Activated naive CD8-positive, alpha-beta T cell treated with anti-CD3 and anti-CD28 coated beads, Interleukin-2, amount 10 ng/mL, durations not matched to agents 7 days and 5 days (primary cell): ENCODE measurements at regions not wholly inside any gene's neighbourhood (a gene's known extent, or its start where the extent isn't known, plus 50 kb on each side); places are given as distances from the start of the nearest gene placed in this dataset.

Experiments
- ATAC-seq: fragments of 150-1000 bp; cut with Tn5 transposase; one replicate; pipeline ENCODE4 v1.10.0; 2021; ENCODE audit warnings: low read depth, moderate library complexity
- POLR2A ChIA-PET: fragments of 350-600 bp; sonication (Branson Sonifier 250); formaldehyde crosslinking; loops from one replicate; lab custom pipeline; 2021; ENCODE audit warnings: antibody characterized with exemption; lab: Charles Lee
- DNase-seq: peaks from one replicate; pipeline ENCODE4 v3.0.0; 2021
- H3K27ac Mint-ChIP-seq: one replicate; pipeline ENCODE4 v1.8.0; 2022; ENCODE audit warnings: mild to moderate bottlenecking, mixed read lengths
- H3K27me3 Mint-ChIP-seq: one replicate; pipeline ENCODE4 v1.8.0; 2022; ENCODE audit warnings: mild to moderate bottlenecking, moderate library complexity, mixed read lengths
- H3K36me3 Mint-ChIP-seq: one replicate; pipeline ENCODE4 v1.8.0; 2021; ENCODE audit warnings: mild to moderate bottlenecking, mixed read lengths
- H3K4me1 Mint-ChIP-seq: one replicate; pipeline ENCODE4 v1.8.0; 2021; ENCODE audit warnings: mixed read lengths
- H3K4me3 Mint-ChIP-seq: one replicate; pipeline ENCODE4 v1.8.0; 2022; ENCODE audit warnings: mild to moderate bottlenecking, moderate library complexity, mixed read lengths
- H3K9me3 Mint-ChIP-seq: one replicate; pipeline ENCODE4 v1.8.0; 2021; ENCODE audit warnings: mixed read lengths

GRCh38 chr13:81714513-81714912 is 1373.6 kb upstream of the SPRY2 start:
- Mint-ChIP-seq H3K36me3 (no peaks in the 10 kb centered on the region), H3K27ac (no peak overlapping the region), H3K4me1 (no peaks in the 10 kb centered on the region), H3K4me3 (no peak overlapping the region), H3K9me3 (peaks cover 4% of the 10 kb centered on the region), H3K27me3 (no peaks in the 10 kb centered on the region)
- ATAC-seq (no peak), DNase-seq (no peak)
- POLR2A ChIA-PET = no interaction called here

GRCh38 chr13:81713201-81713600 is 1372.3 kb upstream of the SPRY2 start:
- POLR2A ChIA-PET = no interaction called here
- no peaks in the 10 kb centered on the region for H3K4me1 Mint-ChIP-seq
- H3K27me3 Mint-ChIP-seq = no peaks in the 10 kb centered on the region
- no peak overlapping the region for H3K27ac Mint-ChIP-seq
- ATAC-seq (no peak), DNase-seq (no peak)
- peaks cover 4% of the 10 kb centered on the region for H3K9me3 Mint-ChIP-seq
- H3K36me3 Mint-ChIP-seq = no peaks in the 10 kb centered on the region
- H3K4me3 Mint-ChIP-seq = no peak overlapping the region

GRCh38 chr13:81697826-81698225 is 1356.9 kb upstream of the SPRY2 start:
- ATAC-seq = no peak
- Mint-ChIP-seq H3K9me3 (peaks cover 10% of the 10 kb centered on the region), H3K27ac (no peak overlapping the region), H3K27me3 (no peaks in the 10 kb centered on the region), H3K4me3 (no peak overlapping the region), H3K4me1 (no peaks in the 10 kb centered on the region), H3K36me3 (no peaks in the 10 kb centered on the region)
- no peak for DNase-seq
- POLR2A ChIA-PET = no interaction called here

GRCh38 chr13:81686877-81687276 is 1346.0 kb upstream of the SPRY2 start:
- Mint-ChIP-seq H3K9me3 (no peaks in the 10 kb centered on the region), H3K4me3 (no peak overlapping the region), H3K27me3 (no peaks in the 10 kb centered on the region), H3K27ac (no peak overlapping the region), H3K36me3 (no peaks in the 10 kb centered on the region), H3K4me1 (no peaks in the 10 kb centered on the region)
- DNase-seq (no peak), ATAC-seq (no peak)
- POLR2A ChIA-PET = no interaction called here

GRCh38 chr13:81683521-81683920 is 1342.6 kb upstream of the SPRY2 start:
- H3K4me3 Mint-ChIP-seq = no peak overlapping the region
- H3K36me3 Mint-ChIP-seq = no peaks in the 10 kb centered on the region
- H3K27ac Mint-ChIP-seq = no peak overlapping the region
- DNase-seq (no peak), ATAC-seq (no peak)
- H3K9me3 Mint-ChIP-seq = no peaks in the 10 kb centered on the region
- no peaks in the 10 kb centered on the region for H3K27me3 Mint-ChIP-seq
- POLR2A ChIA-PET = no interaction called here
- no peaks in the 10 kb centered on the region for H3K4me1 Mint-ChIP-seq

GRCh38 chr13:81682081-81682630 is 1341.2 kb upstream of the SPRY2 start:
- no peak for DNase-seq
- POLR2A ChIA-PET = no interaction called here
- H3K9me3 Mint-ChIP-seq = no peaks in the 10 kb centered on the region
- no peaks in the 10 kb centered on the region for H3K4me1 Mint-ChIP-seq
- no peaks in the 10 kb centered on the region for H3K27me3 Mint-ChIP-seq
- no peak for ATAC-seq
- no peak overlapping the region for H3K4me3 Mint-ChIP-seq
- no peaks in the 10 kb centered on the region for H3K36me3 Mint-ChIP-seq
- no peak overlapping the region for H3K27ac Mint-ChIP-seq

GRCh38 chr13:81677857-81678256 is 1336.9 kb upstream of the SPRY2 start:
- Mint-ChIP-seq H3K36me3 (no peaks in the 10 kb centered on the region), H3K4me3 (no peak overlapping the region), H3K27ac (no peak overlapping the region), H3K27me3 (no peaks in the 10 kb centered on the region), H3K4me1 (no peaks in the 10 kb centered on the region), H3K9me3 (no peaks in the 10 kb centered on the region)
- POLR2A ChIA-PET = no interaction called here
- no peak for ATAC-seq
- no peak for DNase-seq

- Mint-ChIP-seq H3K4me3 (no peak overlapping the region), H3K27me3 (no peaks in the 10 kb centered on the region), H3K36me3 (no peaks in the 10 kb centered on the region), H3K4me1 (no peaks in the 10 kb centered on the region), H3K9me3 (no peaks in the 10 kb centered on the region), H3K27ac (no peak overlapping the region)
- ATAC-seq (no peak), DNase-seq (no peak)
- POLR2A ChIA-PET = no interaction called here
Measured at GRCh38 chr13:81676008-81676407, 1335.1 kb upstream of the SPRY2 start.

GRCh38 chr13:81671064-81671463 is 1330.1 kb upstream of the SPRY2 start:
- H3K4me1 Mint-ChIP-seq = no peaks in the 10 kb centered on the region
- DNase-seq = no peak
- H3K27ac Mint-ChIP-seq = no peak overlapping the region
- no peak overlapping the region for H3K4me3 Mint-ChIP-seq
- H3K27me3 Mint-ChIP-seq = no peaks in the 10 kb centered on the region
- POLR2A ChIA-PET = no interaction called here
- H3K36me3 Mint-ChIP-seq = no peaks in the 10 kb centered on the region
- no peaks in the 10 kb centered on the region for H3K9me3 Mint-ChIP-seq
- ATAC-seq = no peak

GRCh38 chr13:81670048-81670447 is 1329.1 kb upstream of the SPRY2 start:
- Mint-ChIP-seq H3K9me3 (no peaks in the 10 kb centered on the region), H3K4me1 (no peaks in the 10 kb centered on the region), H3K4me3 (no peak overlapping the region), H3K27ac (no peak overlapping the region), H3K27me3 (no peaks in the 10 kb centered on the region), H3K36me3 (no peaks in the 10 kb centered on the region)
- ATAC-seq = no peak
- no peak for DNase-seq
- POLR2A ChIA-PET = no interaction called here

GRCh38 chr13:81664872-81665271 is 1323.9 kb upstream of the SPRY2 start:
- no peak overlapping the region for H3K27ac Mint-ChIP-seq
- POLR2A ChIA-PET = no interaction called here

GRCh38 chr13:81659984-81660383 is 1319.1 kb upstream of the SPRY2 start:
- DNase-seq (no peak), ATAC-seq (no peak)
- Mint-ChIP-seq H3K36me3 (no peaks in the 10 kb centered on the region), H3K27me3 (no peaks in the 10 kb centered on the region), H3K4me1 (no peaks in the 10 kb centered on the region), H3K27ac (no peak overlapping the region), H3K9me3 (peaks cover 6% of the 10 kb centered on the region), H3K4me3 (no peak overlapping the region)
- POLR2A ChIA-PET = no interaction called here

More at GRCh38 chr13:81664872-81665271, 1323.9 kb upstream of the SPRY2 start:
- DNase-seq = no peak
- peaks cover 2% of the 10 kb centered on the region for H3K9me3 Mint-ChIP-seq
- ATAC-seq = no peak
- H3K27me3 Mint-ChIP-seq = no peaks in the 10 kb centered on the region
- no peaks in the 10 kb centered on the region for H3K4me1 Mint-ChIP-seq
- H3K36me3 Mint-ChIP-seq = no peaks in the 10 kb centered on the region
- H3K4me3 Mint-ChIP-seq = no peak overlapping the region

GRCh38 chr13:81658598-81659370 is 1317.9 kb upstream of the SPRY2 start:
- POLR2A ChIA-PET = no interaction called here
- no peak overlapping the region for H3K4me3 Mint-ChIP-seq
- H3K4me1 Mint-ChIP-seq = no peaks in the 10 kb centered on the region
- no peak for ATAC-seq
- no peaks in the 10 kb centered on the region for H3K36me3 Mint-ChIP-seq
- H3K27me3 Mint-ChIP-seq = no peaks in the 10 kb centered on the region
- peaks cover 6% of the 10 kb centered on the region for H3K9me3 Mint-ChIP-seq
- H3K27ac Mint-ChIP-seq = no peak overlapping the region
- DNase-seq = no peak

GRCh38 chr13:81639984-81640582 is 1299.2 kb upstream of the SPRY2 start:
- H3K9me3 Mint-ChIP-seq = peaks cover 2% of the 10 kb centered on the region
- H3K27me3 Mint-ChIP-seq = no peaks in the 10 kb centered on the region
- POLR2A ChIA-PET = no interaction called here
- DNase-seq (no peak), ATAC-seq (no peak)
- no peak overlapping the region for H3K27ac Mint-ChIP-seq
- H3K4me3 Mint-ChIP-seq = no peak overlapping the region
- no peaks in the 10 kb centered on the region for H3K4me1 Mint-ChIP-seq
- no peaks in the 10 kb centered on the region for H3K36me3 Mint-ChIP-seq
